Gastroesophageal sphincter (tissue), 3 donors: ENCODE measurements at regions not wholly inside any gene's neighbourhood (a gene's known extent, or its start where the extent isn't known, plus 50 kb on each side); places are given as distances from the start of the nearest gene placed in this dataset.

Experiments used
- CTCF ChIP-seq, 4 experiments: fragments of 200-600 bp in 2 of 4; fragments of 450-650 bp in 2 of 4; sonication (generic) in 1 of 4; IDR thresholded peaks; one replicate each; pipeline ENCODE4 v1.5.1; 2017 to 2019; ENCODE audit warnings: antibody characterized with exemption in 4 of 4, mild to moderate bottlenecking in 2 of 4, moderate library complexity in 2 of 4
- EP300 ChIP-seq: sonication (generic); formaldehyde crosslinking; IDR thresholded peaks from one replicate; pipeline ENCODE4 v1.6.1; 2017; ENCODE audit warnings: antibody characterized with exemption, mild to moderate bottlenecking
- POLR2A ChIP-seq, 2 donors: fragments of 450-650 bp; IDR thresholded peaks; one replicate each; pipeline ENCODE4 v1.6.1; 2017; ENCODE audit warnings: antibody characterized with exemption in 2 of 2, mild to moderate bottlenecking in 2 of 2, moderate library complexity in 1 of 2
- POLR2AphosphoS5 ChIP-seq: sonication (generic); formaldehyde crosslinking; IDR thresholded peaks from one replicate; pipeline ENCODE4 v1.6.1; 2017; ENCODE audit warnings: antibody characterized with exemption

DNA sequence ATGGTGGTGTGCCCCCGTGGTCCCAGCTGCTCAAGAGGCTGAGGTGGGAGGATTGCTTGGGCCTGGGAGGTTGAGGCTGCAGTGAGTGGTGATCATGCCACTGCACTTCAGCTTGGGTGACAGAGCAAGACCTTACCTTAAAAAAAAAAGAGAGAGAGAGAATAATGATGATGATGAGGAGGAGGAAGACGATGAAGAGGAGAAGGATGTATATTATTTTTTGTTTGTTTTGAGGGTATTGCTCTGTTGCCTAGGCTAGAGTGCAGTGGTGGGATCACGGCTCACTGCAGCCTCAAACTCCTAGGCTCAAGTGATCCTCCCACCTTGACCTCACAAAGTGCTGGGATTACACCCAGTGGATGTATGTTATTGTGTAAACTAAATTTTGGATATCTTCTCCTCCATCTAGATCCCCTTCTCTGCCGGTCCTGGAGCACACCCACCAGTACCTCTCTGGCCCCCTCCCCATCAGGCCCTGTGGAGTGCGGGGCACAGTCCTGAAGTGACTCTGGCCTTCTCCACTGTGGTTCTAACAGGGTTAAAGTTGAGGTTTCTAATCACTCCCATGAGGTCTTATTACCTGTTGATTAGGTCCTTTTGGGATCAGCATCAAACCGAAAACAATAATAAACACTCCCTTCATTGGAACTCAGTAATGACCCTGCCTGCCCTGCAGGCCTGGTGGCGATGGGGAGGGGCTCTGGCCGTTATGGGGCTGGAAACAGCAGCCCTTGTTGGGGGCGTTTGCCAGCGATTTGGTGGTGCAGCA lies 60.5 kb upstream of the ZFHX3 start:
- no peak for TF ChIP-seq CTCF (IDR thresholded peaks at IDR 0.05)
- TF ChIP-seq POLR2A (IDR thresholded peaks at IDR 0.05), result no peak
- no peak for TF ChIP-seq EP300
- TF ChIP-seq POLR2AphosphoS5, result no peak
